Ovary (tissue), 3 donors: ENCODE measurements at regions not wholly inside any gene's neighbourhood (a gene's known extent, or its start where the extent isn't known, plus 50 kb on each side); places are given as distances from the start of the nearest gene placed in this dataset.
"Not testable (repeated sequence)": the region's sequence is repeated elsewhere in the genome, so short reads cannot be mapped to it uniquely, and the experiment has no call there.

Experiments
- CTCF ChIP-seq, 3 donors: fragments of 450-650 bp in 2 of 3; fragments of 200-600 bp in 1 of 3; IDR thresholded peaks; one replicate each; pipeline versions ENCODE4 v1.5.1 to v1.8.0; 2016 to 2022; ENCODE audit warnings: antibody characterized with exemption in 3 of 3, mild to moderate bottlenecking in 1 of 3
- POLR2A ChIP-seq: fragments of 450-650 bp; IDR thresholded peaks from one replicate; pipeline ENCODE4 v1.6.1; 2017; ENCODE audit warnings: antibody characterized with exemption, mild to moderate bottlenecking, moderate library complexity
- donor health status: DM: no; HTN: no; CAD: no.

GRCh38 chr6:51485869-51486268 lies 601.5 kb downstream of the PKHD1 start:
- TF ChIP-seq POLR2A; CTCF (IDR thresholded peaks at IDR 0.05): not testable (repeated sequence)
